Bronchial epithelial cell (primary cell): ENCODE measurements at regions not wholly inside any gene's neighbourhood (a gene's known extent, or its start where the extent isn't known, plus 50 kb on each side); places are given as distances from the start of the nearest gene placed in this dataset.
"Not testable (repeated sequence)": the region's sequence is repeated elsewhere in the genome, so short reads cannot be mapped to it uniquely, and the experiment has no call there.

Experiments used
- DNase-seq: peaks from one replicate; pipeline ENCODE4 v3.0.0-alpha.2; 2010; ENCODE audit warnings: low read depth
- FAIRE-seq: peaks from 2 replicates; lab custom pipeline; 2011; peaks lifted over from hg19 to GRCh38; lab: Jason Lieb, UNC
- H3K27me3 ChIP-seq: 2 replicates; pipeline ENCODE4 v1.5.1; 2011; ENCODE audit warnings: low read length; ENCODE audit not compliant: control insufficient read depth, insufficient read depth
- H3K36me3 ChIP-seq: 2 replicates; pipeline ENCODE4 v1.5.1; 2011; ENCODE audit warnings: low read length; ENCODE audit not compliant: control insufficient read depth, insufficient read depth
- H3K4me3 ChIP-seq: 2 replicates; pipeline ENCODE4 v1.5.1; 2011; ENCODE audit warnings: mild to moderate bottlenecking, low read depth, low read length, control low read depth
- CTCF ChIP-seq: IDR thresholded peaks from 2 replicates; pipeline ENCODE4 v1.5.1; 2011; ENCODE audit warnings: mild to moderate bottlenecking, moderate library complexity, low read length, control low read depth, inconsistent platforms; ENCODE audit not compliant: insufficient read depth, severe bottlenecking

GRCh38 chr3:156035158-156035557 lies 85.2 kb upstream of the KCNAB1 start:
- TF ChIP-seq CTCF, result no peak
- FAIRE-seq (no peak), DNase-seq (no peak)
- no peaks in the 10 kb centered on the region for H3K36me3 ChIP-seq
- H3K4me3 ChIP-seq, result no peak overlapping the region
- H3K27me3 ChIP-seq, result peaks cover 2% of the 10 kb centered on the region

GRCh38 chr3:156036258-156037053 lies 83.9 kb upstream of the KCNAB1 start:
- DNase-seq, result no peak
- TF ChIP-seq CTCF, result no peak
- Histone ChIP-seq H3K36me3 (no peaks in the 10 kb centered on the region), H3K4me3 (no peak overlapping the region), H3K27me3 (no peaks in the 10 kb centered on the region)
- no peak for FAIRE-seq

GRCh38 chr3:156037356-156037755 lies 83.0 kb upstream of the KCNAB1 start:
- no peak for DNase-seq
- Histone ChIP-seq H3K27me3 (no peaks in the 10 kb centered on the region), H3K36me3 (no peaks in the 10 kb centered on the region), H3K4me3 (no peak overlapping the region)
- no peak for FAIRE-seq
- no peak for TF ChIP-seq CTCF

GRCh38 chr3:156038869-156039268 lies 81.5 kb upstream of the KCNAB1 start:
- H3K36me3 ChIP-seq, result no peaks in the 10 kb centered on the region
- FAIRE-seq, result no peak
- TF ChIP-seq CTCF, result no peak
- H3K4me3 ChIP-seq, result no peak overlapping the region
- H3K27me3 ChIP-seq, result no peaks in the 10 kb centered on the region
- DNase-seq, result no peak

- Histone ChIP-seq H3K4me3 (no peak overlapping the region), H3K36me3 (no peaks in the 10 kb centered on the region), H3K27me3 (no peaks in the 10 kb centered on the region)
- FAIRE-seq, result no peak
- no peak for TF ChIP-seq CTCF
- no peak for DNase-seq
Observed at GRCh38 chr3:156040041-156040440, 80.3 kb upstream of the KCNAB1 start.

GRCh38 chr3:156041216-156041841 lies 79.0 kb upstream of the KCNAB1 start:
- not testable (repeated sequence) for H3K27me3 ChIP-seq, DNase-seq, H3K4me3 ChIP-seq, H3K36me3 ChIP-seq, FAIRE-seq

- not testable (repeated sequence) for H3K27me3 ChIP-seq, H3K4me3 ChIP-seq, DNase-seq, FAIRE-seq, H3K36me3 ChIP-seq
Observed at GRCh38 chr3:156041856-156042255, 78.5 kb upstream of the KCNAB1 start.
